GM19240 (cell line): ENCODE measurements at regions not wholly inside any gene's neighbourhood (a gene's known extent, or its start where the extent isn't known, plus 50 kb on each side); places are given as distances from the start of the nearest gene placed in this dataset.

Experiments
- DNase-seq: peaks from one replicate; pipeline ENCODE4 v3.0.0; 2011; ENCODE audit warnings: low spot score; ENCODE audit not compliant: insufficient read length

DNA sequence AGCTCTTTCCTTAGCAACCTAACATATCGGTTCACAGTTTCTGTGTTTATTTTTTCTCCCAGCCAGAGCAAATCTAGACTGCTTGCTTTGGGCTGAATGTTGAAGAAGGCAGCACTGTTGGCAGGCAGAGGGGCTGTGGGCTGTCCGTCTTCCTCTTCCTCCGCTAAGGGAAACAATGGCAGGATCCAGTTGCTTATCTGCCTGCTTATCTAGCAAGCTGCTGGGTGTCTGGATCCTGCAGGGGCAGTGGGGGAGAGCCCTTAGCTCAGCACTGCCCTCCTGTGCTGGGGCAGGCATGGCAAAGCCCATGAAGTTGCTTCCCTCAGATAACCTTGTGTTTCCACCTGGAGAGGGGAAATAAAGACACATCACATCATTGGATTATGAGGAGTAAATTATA is 92.7 kb upstream of the CD93 start:
- no peak for DNase-seq

DNA sequence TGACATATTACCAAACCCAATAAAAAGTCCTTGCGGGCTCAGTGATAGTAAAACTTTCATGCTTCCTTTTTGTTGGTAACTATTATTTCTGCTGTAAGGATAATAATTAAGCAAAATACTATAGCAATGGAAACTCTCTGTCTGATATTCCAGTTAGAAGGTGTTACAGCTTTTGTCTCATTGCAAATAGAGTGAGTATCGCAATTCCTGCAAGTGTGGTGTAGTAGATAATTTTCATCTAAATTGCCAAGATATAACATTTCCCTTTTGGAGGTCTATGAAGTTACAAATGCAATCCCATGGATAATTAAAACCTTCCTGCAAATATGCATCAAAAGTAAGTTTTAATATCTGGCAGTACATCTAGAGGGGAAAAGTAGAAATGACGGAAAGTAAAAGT is 88.7 kb upstream of the CD93 start:
- DNase-seq: no peak

DNA sequence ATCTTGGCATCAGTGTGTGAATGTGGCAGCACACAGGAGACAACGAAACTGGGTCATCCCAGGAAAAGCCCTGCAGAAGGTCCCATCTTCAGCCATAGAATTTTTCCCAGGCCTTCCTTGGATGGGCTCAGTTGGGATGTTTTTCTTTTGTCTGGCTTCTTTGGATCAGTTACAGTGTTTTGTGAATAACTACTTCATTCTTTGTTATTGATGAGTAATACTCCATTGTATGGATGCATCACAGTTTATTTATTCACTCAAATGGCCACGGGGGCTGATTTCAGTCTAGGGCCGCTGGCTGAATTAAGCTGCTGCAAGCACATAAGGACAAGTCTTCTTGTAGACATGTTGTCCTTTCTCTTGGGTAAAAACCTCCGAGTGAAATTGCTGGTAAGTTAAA is 81.3 kb upstream of the CD93 start:
- no peak for DNase-seq

DNA sequence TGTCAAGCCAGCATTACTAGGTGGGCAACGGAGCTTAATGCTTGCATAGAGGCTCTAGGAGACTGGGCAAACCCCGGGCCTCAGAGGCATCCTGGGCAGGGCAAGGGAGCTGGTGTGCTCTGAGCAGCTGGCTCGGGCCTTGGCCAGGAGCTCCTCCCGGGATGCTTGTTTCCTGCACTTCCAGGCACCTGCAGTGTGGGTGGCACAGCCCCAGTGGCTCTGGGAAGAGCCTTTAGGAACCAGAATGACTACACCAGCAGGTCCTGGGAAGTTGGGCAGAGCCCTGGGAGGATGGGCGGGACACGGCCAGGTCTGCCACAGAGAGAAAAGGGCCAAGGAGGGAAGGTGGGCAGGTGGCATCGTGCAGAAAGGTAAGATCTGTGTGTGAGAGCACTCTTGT is 80.4 kb upstream of the CD93 start:
- no peak for DNase-seq

DNA sequence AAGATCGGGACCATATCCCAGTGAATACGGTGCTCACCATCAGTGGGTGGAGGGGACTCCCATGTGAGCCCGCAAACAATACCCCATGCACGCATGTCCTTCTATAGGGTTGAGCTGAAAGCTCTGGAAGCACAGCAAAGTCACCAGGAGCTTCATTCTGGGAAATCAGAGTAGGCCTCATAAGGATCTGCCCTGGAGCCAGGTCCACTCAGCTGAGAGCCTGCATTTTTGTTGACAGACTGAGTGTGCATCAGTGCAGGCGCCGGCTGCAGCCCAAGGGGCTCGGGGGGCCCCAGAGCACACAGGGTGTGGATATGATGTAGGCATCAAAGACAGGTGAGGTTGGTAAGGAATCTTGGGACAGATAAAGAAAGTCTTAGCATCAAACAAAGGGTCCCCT is 79.8 kb upstream of the CD93 start:
- DNase-seq: no peak

DNA sequence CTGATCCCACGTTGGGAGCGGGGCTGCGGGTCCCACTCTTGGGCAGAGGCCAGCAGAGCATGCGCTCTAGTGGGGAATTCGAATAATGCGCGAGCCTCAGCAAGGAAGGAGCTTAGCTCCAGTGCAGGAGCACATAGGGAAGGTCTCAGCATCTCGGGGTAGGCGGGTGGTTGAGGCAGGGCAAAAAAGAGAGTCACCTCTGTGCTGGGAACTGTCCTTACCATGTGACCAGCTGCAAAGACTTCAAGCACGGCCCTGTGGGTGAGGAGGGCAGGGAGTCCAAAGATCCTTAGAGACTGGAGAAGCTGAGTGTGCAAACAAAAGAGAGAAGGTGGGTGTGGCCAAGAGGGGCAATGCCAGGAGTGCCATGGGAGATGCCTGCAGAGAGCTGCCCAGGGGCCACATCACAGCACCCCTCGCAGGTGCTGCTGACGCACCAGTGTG is 79.2 kb upstream of the CD93 start:
- DNase-seq: no peak

DNA sequence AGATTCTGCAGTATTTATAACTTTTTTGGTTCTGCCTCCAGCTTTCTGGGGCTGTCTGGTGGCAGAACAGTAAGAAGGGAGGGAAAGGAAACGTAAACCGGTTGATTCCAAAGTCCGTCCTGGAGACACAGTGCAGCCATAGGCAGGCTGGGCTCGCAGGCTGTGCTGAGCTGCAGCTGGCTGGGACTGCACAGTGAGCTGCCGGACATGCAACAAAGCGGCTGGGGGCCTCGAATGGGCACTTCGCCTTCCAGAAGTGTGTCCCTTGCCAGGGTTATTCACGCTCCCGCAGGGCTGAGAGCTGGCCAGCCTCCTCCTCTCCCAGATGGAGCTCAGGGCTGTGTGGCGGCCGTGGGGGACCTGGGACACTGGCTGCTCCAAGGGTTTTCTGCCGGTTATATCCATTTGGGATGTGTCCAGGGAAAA is 78.1 kb upstream of the CD93 start:
- DNase-seq: no peak

DNA sequence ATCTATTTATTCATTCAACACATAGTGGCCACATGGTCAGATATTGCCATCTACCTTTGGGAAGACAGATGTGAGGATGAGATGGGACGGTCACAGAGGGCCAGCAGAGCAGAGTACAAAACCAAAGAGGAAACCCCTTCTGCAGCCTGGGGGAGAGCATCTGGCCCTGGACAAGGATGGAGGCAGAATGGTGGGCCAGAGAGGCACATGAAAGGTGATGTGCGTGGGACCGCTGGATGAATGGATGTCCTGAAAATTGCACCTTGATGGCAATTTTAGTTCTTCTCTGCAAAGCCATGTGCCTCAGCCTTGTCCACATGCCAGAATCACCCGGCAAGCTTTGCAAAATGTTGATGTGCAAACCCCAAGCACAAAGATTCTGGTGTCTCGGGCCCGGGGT is 77.4 kb upstream of the CD93 start:
- DNase-seq: no peak

DNA sequence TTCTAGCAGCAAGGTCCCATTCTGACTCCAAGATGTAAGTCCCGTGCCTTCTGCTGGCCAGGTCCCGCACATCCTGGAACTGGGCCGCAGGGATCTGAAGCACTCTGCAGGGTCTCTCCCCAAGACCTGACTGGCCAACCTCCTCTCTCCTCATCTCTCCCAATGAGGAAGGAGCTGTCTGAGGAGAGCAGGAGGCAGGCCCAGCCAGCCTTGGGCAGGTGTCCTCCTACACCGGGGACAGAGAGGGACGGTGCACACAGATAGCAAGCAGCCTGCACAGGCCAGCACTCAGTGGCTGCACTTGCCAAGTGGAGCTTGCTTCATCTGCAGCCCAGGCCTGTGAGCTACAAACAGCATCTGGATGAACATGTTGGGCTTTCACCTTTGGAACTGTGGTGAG is 76.8 kb upstream of the CD93 start:
- no peak for DNase-seq

DNA sequence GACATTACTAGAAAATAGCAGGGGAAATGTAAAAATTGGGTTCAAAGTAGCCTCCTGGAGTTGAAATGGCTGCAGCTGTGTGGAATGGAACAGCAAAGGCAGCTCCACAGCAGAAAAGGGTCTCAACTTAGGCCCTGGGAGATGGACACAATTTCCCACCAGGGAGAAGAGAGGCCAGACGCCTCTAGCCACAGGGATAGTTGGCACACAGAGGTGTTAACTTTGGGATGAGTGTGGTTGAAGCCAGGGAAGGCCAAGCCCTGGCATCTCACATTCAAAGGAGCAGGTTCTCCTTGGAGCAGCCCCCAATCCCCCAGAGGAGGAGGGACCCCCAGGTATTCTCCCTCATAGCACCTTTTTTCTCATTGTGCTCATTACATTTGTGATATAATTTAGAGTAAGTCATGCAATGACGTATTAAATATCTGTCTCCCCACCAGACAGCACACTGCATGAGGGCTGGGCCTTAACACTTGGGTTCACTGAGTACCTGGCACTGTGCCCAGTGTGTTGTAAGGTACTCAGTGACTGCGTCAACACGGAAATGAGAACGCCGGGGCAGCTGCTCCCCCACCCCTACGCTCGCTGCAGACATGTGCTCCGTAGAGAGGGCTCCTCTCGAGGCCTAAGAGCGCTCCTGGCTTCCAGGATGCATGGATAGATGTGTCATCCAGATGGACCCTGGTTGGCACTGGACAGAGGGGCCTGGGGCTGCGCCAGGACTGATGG is 76.0 kb upstream of the CD93 start:
- no peak for DNase-seq

DNA sequence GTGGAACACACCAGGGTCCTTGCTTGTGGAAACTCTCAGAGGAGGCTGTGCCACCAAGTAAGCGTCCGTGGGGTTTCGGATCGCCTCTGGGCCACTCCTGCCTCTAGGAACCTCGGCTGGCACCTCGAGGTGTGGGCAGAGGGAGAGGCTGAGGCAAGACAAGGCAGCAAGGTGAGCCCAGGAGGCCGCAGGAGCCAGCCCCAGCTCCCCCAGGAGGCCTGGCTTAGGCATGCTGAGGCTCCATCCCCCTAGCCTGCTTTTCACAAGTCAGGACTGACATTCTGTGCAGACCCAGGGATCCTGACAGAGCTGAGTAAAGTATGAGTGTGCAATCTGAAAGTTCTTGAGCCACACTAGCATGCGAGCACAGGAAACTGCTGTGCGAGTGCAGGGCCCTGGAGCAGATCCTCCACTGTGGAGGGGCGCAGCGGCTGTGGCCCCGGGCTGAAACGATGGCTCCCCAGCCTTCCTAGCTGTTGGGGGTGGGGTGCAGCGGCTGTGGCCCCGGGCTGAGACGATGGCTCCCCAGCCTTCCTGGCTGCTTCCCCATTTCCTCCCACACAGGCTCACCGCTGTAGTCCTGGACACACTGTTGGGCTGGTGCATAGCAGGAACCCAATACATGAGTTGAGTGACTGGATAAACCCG is 75.2 kb upstream of the CD93 start:
- no peak for DNase-seq

DNA sequence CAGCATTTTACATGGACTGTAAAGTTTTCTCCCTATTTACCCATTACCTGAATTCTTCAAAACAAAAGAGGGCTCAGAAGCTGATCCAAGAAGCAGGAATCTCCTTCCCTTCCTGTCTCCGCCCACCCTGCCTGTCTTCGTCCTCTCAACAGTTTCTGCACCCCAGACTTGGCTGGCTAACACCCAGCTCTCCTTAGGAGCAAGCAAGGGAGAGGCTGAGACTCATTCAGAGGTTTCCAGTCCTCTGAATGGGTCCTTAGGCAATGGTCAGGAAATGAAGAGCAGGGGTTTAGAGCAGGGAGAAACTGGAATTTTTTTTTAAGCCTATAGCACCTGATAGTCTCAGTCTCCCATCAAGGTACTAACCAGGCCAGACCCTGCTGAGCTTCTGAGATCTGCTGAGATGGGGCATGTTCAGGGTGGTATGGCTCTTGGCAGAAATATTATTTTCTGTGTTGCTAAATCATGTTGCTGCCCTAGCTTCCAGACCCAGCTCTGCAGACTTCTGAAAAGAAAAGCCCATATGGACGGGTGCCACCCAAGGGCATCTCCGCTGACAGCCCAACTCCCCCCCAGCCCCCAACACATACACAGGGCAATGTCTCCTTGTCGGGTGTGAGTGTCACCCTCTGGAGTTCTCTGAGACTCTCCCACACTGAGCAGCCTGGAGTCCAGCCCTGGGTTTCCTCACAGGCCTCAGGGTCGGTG is 74.6 kb upstream of the CD93 start:
- no peak for DNase-seq

DNA sequence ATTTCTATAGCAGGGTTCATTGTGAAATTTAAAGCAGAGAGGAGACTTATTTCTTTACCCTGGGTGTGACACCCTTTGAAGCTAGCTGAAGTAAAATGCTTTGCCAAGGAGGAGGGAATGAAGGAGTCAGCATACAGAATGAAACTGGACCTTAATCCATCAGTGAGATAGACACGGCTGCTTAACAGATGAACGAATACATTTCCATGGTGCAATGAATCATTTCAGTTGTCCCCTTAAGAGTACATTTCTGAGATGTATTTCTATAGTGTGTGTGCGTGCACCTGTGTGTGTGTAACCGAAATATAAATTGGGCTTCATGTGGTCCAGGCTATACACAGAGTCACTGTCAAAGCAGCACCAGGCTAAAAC is 73.8 kb upstream of the CD93 start:
- DNase-seq: no peak

DNA sequence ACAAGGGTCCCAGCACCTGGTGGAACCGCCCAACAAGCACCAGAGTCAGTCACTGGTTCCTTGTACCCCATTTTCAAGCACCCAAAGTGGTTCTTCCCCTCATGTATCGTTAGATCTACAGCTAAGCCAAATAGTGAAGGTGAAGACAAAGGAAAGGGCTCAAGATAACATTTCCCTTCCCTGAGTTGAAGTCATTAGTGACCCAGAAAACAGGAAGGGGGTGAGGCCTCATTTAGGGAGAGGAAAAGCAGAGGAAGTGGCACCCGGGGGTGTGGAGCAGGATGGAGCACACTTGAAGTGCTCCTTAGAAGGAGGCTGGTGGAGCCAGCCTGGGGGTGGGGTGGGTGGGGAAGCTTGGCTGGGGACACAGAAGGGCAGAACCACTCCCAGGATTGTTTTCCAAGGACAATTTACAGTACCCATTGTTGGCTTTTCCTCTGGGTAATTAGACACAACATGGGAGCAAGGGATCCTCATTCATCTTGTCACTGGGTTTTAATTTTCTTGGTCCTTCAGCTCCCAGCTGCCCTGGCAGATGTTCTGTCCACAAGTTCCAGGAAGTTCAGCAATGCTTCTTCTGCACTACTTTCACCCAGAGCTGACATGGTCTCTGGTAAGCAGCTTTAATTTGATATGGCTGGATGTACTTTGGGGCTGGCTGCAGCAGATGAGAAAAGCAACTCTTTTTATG is 73.3 kb upstream of the CD93 start:
- DNase-seq: no peak

DNA sequence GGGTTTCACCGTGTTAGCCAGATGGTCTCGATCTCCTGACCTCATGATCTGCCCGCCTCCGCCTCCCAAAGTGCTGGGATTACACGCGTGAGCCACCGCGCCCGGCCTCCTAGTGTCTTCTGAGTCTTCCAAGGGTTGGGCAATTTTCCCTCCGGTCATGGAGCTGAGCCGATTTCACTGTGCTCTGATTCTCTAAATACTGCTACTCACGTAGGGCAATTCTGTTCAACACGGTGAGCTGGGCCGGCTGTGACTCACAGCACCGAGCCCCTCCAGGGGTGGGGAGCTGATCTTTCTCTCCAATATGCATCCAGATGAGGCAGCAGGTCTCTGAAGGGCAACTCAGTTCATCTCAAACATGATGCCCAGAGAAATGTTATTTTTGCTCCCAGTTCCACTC is 71.6 kb upstream of the CD93 start:
- no peak for DNase-seq

DNA sequence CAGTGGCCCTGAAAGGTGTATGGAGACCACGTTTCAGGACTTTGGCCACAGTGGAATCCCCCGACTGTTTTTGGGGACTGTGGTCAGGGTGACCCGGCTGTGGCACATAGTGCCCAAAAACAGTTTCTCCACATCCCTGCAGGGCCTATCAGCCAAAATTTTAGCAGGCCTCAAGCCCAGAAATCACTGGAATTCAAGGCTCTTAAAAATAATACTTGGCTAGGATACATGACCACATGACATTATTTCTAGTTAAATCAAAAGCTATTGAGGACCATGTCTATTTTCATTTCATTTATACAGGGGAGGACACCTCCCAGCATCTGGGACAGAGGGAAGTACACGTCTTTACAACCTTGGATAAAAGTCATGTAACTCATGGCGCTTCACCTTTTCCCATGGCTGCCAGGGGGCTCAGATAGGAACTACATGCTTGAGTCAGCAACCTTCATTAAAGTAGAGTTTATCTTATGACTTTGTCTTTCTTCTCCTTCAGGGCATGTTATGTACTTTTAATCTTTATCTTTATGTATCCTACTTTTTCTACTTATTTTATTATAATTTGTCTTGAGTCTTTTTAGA is 70.8 kb upstream of the CD93 start:
- no peak for DNase-seq

DNA sequence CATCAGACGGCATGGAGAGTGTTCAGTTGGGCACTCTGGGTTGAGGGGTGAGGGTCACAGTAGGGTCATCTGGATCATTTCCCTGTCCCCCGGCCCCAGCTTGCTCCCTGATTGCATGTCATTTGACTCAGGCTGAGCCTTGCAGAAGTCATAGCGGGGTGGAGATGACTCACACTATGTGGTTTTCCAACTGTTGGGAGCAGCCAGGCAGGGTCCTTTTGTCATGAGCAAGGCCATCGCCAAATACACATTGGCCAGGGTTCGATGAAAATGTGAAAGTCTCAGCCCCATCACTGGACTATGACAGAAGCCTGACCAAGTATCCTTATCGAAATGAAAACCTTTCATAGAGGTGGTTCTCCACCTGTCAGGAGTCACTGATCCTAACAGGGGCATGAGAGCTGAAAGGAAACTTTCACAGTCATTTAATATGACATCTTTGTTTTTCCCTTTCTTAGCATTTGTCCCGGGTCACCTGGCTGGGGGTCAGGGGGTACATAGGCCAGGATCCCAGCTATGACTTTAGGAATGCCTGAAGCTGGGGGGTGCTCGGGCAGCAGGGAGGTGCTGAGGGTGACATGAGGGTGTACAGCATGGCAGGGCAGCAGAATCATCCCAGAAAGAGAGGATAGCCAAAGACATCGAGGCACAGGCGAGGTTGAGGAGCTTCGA is 70.2 kb upstream of the CD93 start:
- DNase-seq: no peak

DNA sequence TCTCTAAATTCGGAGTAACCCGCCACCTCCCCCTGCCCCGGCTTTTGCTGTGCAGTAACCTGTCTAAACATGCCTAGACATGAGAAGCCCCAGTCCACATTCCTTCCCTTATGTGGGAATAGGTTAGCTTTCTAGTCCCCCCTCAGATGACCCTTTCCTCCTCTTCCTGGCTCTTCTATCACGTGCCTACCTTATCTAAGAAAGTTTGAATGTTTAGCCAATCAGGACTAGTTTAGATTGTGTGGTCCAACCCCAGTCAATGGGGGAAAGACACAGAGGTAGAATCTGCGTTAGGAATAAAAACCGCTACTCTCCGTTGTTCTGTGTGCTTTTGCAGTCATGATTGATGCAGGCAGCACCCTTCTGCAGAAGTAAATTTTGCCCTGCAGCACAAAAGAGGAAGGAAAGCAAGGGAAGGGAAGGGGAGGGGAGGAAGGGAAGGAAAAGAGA is 69.0 kb upstream of the CD93 start:
- DNase-seq: no peak

DNA sequence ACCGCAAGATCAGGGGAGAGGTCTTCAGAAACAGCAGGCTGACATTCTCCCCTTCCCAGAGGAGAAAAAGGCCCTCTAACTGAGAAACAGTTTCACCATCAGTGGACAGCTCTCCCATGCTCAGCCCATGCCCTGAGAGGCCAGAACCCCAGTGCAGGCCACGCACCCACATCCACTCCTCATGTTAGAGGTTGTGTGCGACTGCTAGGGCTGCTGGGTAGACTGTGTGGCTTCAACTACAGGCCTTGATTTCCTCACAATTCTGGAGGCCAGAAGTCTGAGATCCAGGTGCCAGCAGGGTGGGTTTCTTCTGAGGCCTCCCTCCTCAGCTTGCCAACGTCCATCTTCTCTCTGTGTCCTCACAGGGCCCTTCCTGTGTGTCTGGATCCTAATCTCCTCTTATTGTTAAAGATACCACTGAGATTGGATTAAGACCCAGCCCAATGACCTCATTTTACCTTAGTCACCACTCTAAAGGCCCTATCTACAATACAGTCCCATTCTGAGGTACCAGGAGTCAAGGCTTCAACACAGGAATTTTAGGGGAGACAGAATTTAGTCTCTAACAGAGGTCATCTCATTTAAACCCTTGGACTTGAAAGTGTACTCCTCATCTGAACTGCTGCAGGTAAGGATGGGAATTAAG is 67.7 kb upstream of the CD93 start:
- no peak for DNase-seq

DNA sequence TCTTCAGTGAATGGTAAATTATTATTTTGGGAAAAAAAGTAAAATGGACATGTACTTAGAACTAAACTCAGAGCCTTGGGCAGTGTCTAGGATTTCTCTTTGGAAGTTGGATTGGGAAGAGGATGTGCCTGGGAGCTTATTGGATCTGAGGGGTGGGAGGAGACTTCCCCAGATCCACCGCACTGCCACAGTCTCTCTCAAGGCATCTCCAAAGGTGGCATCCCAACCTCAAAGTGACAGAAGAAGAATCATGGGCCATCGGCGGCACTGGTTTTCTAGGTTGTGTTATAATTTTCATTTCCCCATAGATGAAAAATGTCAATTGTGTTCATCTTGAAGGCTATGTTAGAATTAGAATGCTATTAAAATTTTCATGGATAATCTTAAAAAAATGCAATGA is 66.8 kb upstream of the CD93 start:
- DNase-seq: no peak
